Astrocyte of the cerebellum (primary cell): ENCODE measurements at regions not wholly inside any gene's neighbourhood (a gene's known extent, or its start where the extent isn't known, plus 50 kb on each side); places are given as distances from the start of the nearest gene placed in this dataset.

ENCODE experiments used
- DNase-seq: peaks from one replicate; pipeline ENCODE4 v3.0.0-alpha.2; 2011; ENCODE audit warnings: low read depth
- H3K4me3 ChIP-seq: 2 replicates; pipeline ENCODE4 v1.5.1; 2011; ENCODE audit warnings: mild to moderate bottlenecking, low read depth, low read length, moderate library complexity
- in situ Hi-C: cut with HindIII; loops from 2 replicates; pipeline ENCODE4 v1.10.0; 2017; ENCODE audit warnings: low sequenced_read_pairs
- TF ChIP-seq, protein P1 (sequence below): IDR thresholded peaks from 2 replicates; pipeline ENCODE4 v1.5.1; 2012; ENCODE audit warnings: low read length, low read depth, moderate library complexity, mild to moderate bottlenecking; ENCODE audit errors: missing control alignments

DNA sequence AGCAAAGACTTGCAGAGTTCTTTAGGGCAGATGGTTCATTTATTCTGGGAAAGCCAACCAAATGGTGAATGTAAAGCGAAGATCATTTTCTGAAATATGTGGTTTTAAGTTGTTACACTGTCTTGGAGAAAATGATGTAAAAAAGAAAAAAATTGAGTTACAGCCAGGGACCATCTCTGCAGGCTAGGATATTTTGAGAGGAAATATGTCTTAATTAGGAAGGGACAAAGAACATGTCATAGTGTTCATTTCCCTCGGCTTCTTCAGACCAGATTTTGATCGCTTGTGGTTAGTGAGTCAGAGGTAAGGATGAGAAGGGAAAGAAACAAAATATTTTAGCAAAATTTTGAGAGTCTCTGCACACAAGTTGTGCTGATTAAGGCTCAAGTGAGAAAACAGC, 59.0 kb upstream of the C1QTNF7 start:
- in situ Hi-C loops = no loop called here
- TF ChIP-seq, protein P1, sequence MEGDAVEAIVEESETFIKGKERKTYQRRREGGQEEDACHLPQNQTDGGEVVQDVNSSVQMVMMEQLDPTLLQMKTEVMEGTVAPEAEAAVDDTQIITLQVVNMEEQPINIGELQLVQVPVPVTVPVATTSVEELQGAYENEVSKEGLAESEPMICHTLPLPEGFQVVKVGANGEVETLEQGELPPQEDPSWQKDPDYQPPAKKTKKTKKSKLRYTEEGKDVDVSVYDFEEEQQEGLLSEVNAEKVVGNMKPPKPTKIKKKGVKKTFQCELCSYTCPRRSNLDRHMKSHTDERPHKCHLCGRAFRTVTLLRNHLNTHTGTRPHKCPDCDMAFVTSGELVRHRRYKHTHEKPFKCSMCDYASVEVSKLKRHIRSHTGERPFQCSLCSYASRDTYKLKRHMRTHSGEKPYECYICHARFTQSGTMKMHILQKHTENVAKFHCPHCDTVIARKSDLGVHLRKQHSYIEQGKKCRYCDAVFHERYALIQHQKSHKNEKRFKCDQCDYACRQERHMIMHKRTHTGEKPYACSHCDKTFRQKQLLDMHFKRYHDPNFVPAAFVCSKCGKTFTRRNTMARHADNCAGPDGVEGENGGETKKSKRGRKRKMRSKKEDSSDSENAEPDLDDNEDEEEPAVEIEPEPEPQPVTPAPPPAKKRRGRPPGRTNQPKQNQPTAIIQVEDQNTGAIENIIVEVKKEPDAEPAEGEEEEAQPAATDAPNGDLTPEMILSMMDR = no peak
- DNase-seq = peak; percentile 54
- H3K4me3 ChIP-seq = no peak overlapping the region

DNA sequence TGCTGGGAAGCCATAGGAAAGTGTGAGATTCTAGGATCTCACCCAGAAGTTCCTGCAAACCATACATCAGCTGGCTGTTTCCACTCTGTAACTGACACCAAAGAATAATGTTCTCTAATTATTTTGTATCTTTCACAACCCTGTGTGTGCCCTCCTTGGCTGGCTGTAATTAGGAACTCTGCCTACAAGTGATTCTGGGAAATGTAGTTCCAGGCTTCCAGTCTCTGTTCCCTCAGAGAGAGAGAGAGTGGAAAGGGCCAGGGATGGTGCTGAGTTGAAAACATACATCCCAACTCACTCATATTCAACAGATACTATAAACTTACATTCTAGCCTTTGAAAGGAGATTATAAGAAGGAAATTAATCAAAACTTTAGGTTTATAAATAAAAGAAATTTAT, 57.5 kb upstream of the C1QTNF7 start:
- no peak overlapping the region for H3K4me3 ChIP-seq
- TF ChIP-seq, protein P1 = no peak
- in situ Hi-C loops = no loop called here
- no peak for DNase-seq

DNA sequence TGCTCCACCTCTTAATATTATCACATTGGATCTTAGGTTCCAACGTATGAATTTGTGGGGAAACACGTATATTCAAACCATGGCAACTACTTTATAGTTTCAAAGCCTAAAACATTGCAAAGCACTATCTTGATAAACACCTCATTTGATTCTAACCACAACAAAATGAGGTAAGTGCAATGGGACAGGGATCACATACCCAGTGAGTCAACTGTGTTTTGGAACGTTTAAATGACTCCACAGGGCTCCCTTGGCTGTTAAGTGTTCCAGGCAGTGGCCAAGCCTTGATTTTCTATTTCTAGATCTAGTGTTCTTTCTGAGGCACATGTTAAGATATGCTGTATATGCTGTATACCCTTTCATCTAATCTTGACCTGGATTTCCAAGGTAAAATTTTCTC, 54.5 kb upstream of the C1QTNF7 start:
- in situ Hi-C loops = no loop called here

DNA sequence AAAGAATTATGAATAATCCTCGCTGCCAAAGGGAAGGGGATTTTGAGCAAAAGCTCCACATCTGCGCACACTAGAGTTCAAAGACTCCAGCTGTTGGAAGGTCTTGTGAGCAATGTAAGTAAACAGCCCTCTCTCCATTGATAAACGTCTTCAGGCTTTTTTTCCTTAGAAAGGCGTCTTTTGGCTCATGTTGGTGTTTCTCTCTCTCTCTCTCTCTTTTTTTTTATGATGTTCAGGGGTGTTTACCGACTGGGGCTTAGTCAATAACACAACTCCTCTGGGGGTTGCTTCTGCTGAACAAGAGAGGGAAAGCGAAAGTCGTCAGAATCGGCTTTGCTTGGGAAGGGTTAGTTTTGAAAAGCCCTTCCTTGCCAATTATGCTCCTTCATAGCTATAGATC, 53.2 kb upstream of the C1QTNF7 start:
- in situ Hi-C loops = no loop called here
- TF ChIP-seq, protein P1 = no peak
- DNase-seq = no peak
- no peak overlapping the region for H3K4me3 ChIP-seq

More for the DNA sequence above, 54.5 kb upstream of the C1QTNF7 start:
- DNase-seq = peak; percentile 4
- no peak overlapping the region for H3K4me3 ChIP-seq
- TF ChIP-seq, protein P1 = no peak

DNA sequence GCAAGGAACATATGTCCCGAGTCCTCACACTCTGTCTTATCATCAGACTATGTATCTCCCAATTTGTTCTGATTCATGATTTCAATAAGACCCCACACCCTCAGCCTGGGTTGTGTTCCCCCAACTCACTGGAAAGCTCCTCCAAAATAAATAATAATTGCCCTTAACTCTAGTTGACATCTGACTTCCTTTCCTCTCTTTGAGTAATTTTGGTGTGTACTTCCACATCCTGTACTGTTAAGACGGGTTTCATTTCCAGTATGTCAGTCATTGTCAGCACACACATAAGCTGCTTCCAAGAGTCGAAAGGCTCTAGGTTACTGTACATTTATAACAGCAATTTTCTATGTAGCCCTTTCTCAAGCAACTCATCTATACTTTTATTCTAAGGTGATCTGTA, 52.2 kb upstream of the C1QTNF7 start:
- no peak for DNase-seq
- TF ChIP-seq, protein P1 = no peak
- H3K4me3 ChIP-seq = no peak overlapping the region
- in situ Hi-C loops = no loop called here

DNA sequence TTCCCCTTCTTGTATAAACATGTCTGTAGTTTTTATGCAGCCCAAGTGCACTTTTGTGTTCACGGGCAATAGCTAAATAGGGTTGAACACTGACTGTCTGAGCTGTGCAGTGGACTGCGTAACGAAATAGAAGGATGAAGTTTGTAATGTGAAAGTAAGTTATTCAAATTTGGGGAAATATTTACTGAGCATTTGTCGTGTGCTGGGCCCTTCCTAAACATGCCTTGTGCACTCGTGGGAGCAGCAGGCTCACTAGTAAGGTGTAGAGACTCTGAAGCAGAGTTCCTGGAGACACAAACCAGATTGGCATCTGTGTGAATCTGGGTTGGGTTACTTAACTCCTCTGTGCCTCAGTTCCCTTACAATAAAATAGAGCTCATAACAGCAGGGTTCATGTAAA, 51.7 kb upstream of the C1QTNF7 start:
- H3K4me3 ChIP-seq = no peak overlapping the region
- TF ChIP-seq, protein P1 = no peak
- no peak for DNase-seq
- in situ Hi-C loops = no loop called here

DNA sequence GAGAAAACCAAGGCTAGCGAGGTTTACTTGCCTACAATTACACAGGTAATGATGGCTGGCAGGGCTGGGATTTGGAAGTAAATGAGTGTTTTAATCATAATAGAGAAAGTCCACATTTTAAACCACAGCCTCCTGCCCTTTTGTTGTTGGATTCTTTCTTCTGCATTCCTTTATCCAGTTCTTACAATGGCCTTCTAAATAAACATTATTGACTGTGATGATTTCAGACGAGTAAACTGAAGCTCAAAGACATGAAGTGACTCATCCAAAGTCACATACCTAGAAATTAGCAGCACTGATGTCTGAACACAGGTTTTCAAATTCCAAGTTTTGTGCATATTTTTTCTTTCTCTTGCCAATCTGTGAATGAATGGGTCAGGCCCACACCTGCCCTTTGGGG, 51.2 kb upstream of the C1QTNF7 start:
- in situ Hi-C loops = no loop called here
- DNase-seq = peak; percentile 24

More for the DNA sequence above, 51.2 kb upstream of the C1QTNF7 start:
- TF ChIP-seq, protein P1 = no peak
- no peak overlapping the region for H3K4me3 ChIP-seq
